ENCODE measurements at regions not wholly inside any gene's neighbourhood (a gene's known extent, or its start where the extent isn't known, plus 50 kb on each side); places are given as distances from the start of the nearest gene placed in this dataset.
"Not testable (repeated sequence)": the region's sequence is repeated elsewhere in the genome, so short reads cannot be mapped to it uniquely, and the experiment has no call there.

GRCh38 chr2:154960802-154961583 is 262.5 kb downstream of the KCNJ3 start:
- H3K27me3 Mint-ChIP-seq (ENCODE audit: low read depth): no peaks in the 10 kb centered on the region
- H3K4me1 Mint-ChIP-seq (ENCODE audit: low read depth): no peaks in the 10 kb centered on the region
- H3K36me3 Mint-ChIP-seq (ENCODE audit: low read depth): no peaks in the 10 kb centered on the region
- DNase-seq (ENCODE audit: low spot score): no peak
- intact Hi-C loops (cut with micrococcal nuclease): no loop called here
- H3K4me3 Mint-ChIP-seq (ENCODE audit: low read depth): no peak overlapping the region
- peaks cover 8% of the 10 kb centered on the region for H3K9me3 Mint-ChIP-seq
- no peak overlapping the region for H3K27ac Mint-ChIP-seq

- DNase-seq (ENCODE audit: low spot score): no peak
- H3K4me1 Mint-ChIP-seq (ENCODE audit: low read depth): no peaks in the 10 kb centered on the region
- intact Hi-C loops (cut with micrococcal nuclease): no loop called here
- no peak overlapping the region for H3K4me3 Mint-ChIP-seq (ENCODE audit: low read depth)
- peaks cover 3% of the 10 kb centered on the region for H3K9me3 Mint-ChIP-seq
- no peaks in the 10 kb centered on the region for H3K36me3 Mint-ChIP-seq (ENCODE audit: low read depth)
- no peaks in the 10 kb centered on the region for H3K27me3 Mint-ChIP-seq (ENCODE audit: low read depth)
- H3K27ac Mint-ChIP-seq: no peak overlapping the region
These were observed 254.0 kb downstream of the KCNJ3 start for GRCh38 chr2:154952346-154952980.

- H3K9me3 Mint-ChIP-seq; H3K4me3 Mint-ChIP-seq (ENCODE audit: low read depth); intact Hi-C loops (cut with micrococcal nuclease); H3K27ac Mint-ChIP-seq; H3K4me1 Mint-ChIP-seq (ENCODE audit: low read depth); DNase-seq (ENCODE audit: low spot score); H3K27me3 Mint-ChIP-seq (ENCODE audit: low read depth); H3K36me3 Mint-ChIP-seq (ENCODE audit: low read depth): not testable (repeated sequence)
These were observed 248.9 kb downstream of the KCNJ3 start for GRCh38 chr2:154947416-154947815.

- no peak for DNase-seq (ENCODE audit: low spot score)
- no peak overlapping the region for H3K4me3 Mint-ChIP-seq (ENCODE audit: low read depth)
- H3K27me3 Mint-ChIP-seq (ENCODE audit: low read depth): no peaks in the 10 kb centered on the region
- H3K9me3 Mint-ChIP-seq: no peaks in the 10 kb centered on the region
- H3K4me1 Mint-ChIP-seq (ENCODE audit: low read depth): no peaks in the 10 kb centered on the region
- no peaks in the 10 kb centered on the region for H3K36me3 Mint-ChIP-seq (ENCODE audit: low read depth)
- intact Hi-C loops (cut with micrococcal nuclease): no loop called here
- no peak overlapping the region for H3K27ac Mint-ChIP-seq
These were observed 247.5 kb downstream of the KCNJ3 start for GRCh38 chr2:154945984-154946383.

- intact Hi-C loops (cut with micrococcal nuclease): no loop called here
- Mint-ChIP-seq H3K27me3 (ENCODE audit: low read depth) (no peaks in the 10 kb centered on the region), H3K9me3 (no peaks in the 10 kb centered on the region), H3K4me3 (ENCODE audit: low read depth) (no peak overlapping the region), H3K27ac (no peak overlapping the region), H3K4me1 (ENCODE audit: low read depth) (no peaks in the 10 kb centered on the region), H3K36me3 (ENCODE audit: low read depth) (no peaks in the 10 kb centered on the region)
- DNase-seq (ENCODE audit: low spot score): no peak
These were observed 242.9 kb downstream of the KCNJ3 start for GRCh38 chr2:154941379-154941778.

GRCh38 chr2:154934213-154934612 is 235.7 kb downstream of the KCNJ3 start:
- Mint-ChIP-seq H3K27me3 (ENCODE audit: low read depth) (no peaks in the 10 kb centered on the region), H3K27ac (no peak overlapping the region), H3K36me3 (ENCODE audit: low read depth) (no peaks in the 10 kb centered on the region), H3K4me1 (ENCODE audit: low read depth) (no peaks in the 10 kb centered on the region), H3K4me3 (ENCODE audit: low read depth) (no peak overlapping the region), H3K9me3 (peaks cover 16% of the 10 kb centered on the region)
- intact Hi-C loops (cut with micrococcal nuclease): no loop called here
- DNase-seq (ENCODE audit: low spot score): no peak

- DNase-seq (ENCODE audit: low spot score): no peak
- Mint-ChIP-seq H3K4me1 (ENCODE audit: low read depth) (no peaks in the 10 kb centered on the region), H3K9me3 (no peaks in the 10 kb centered on the region), H3K27ac (no peak overlapping the region), H3K27me3 (ENCODE audit: low read depth) (no peaks in the 10 kb centered on the region), H3K36me3 (ENCODE audit: low read depth) (no peaks in the 10 kb centered on the region), H3K4me3 (ENCODE audit: low read depth) (no peak overlapping the region)
- intact Hi-C loops (cut with micrococcal nuclease): no loop called here
These were observed 226.0 kb downstream of the KCNJ3 start for GRCh38 chr2:154924531-154924930.

- no peak overlapping the region for H3K27ac Mint-ChIP-seq
- no peaks in the 10 kb centered on the region for H3K36me3 Mint-ChIP-seq (ENCODE audit: low read depth)
- no peaks in the 10 kb centered on the region for H3K27me3 Mint-ChIP-seq (ENCODE audit: low read depth)
- intact Hi-C loops (cut with micrococcal nuclease): no loop called here
- no peaks in the 10 kb centered on the region for H3K9me3 Mint-ChIP-seq
- no peak for DNase-seq (ENCODE audit: low spot score)
- no peak overlapping the region for H3K4me3 Mint-ChIP-seq (ENCODE audit: low read depth)
- no peaks in the 10 kb centered on the region for H3K4me1 Mint-ChIP-seq (ENCODE audit: low read depth)
These were observed 216.1 kb downstream of the KCNJ3 start for GRCh38 chr2:154914561-154914960.

GRCh38 chr2:154912215-154912614 is 213.7 kb downstream of the KCNJ3 start:
- H3K4me1 Mint-ChIP-seq (ENCODE audit: low read depth): no peaks in the 10 kb centered on the region
- H3K27me3 Mint-ChIP-seq (ENCODE audit: low read depth): no peaks in the 10 kb centered on the region
- DNase-seq (ENCODE audit: low spot score): no peak
- H3K27ac Mint-ChIP-seq: no peak overlapping the region
- H3K36me3 Mint-ChIP-seq (ENCODE audit: low read depth): no peaks in the 10 kb centered on the region
- no peaks in the 10 kb centered on the region for H3K9me3 Mint-ChIP-seq
- intact Hi-C loops (cut with micrococcal nuclease): no loop called here
- no peak overlapping the region for H3K4me3 Mint-ChIP-seq (ENCODE audit: low read depth)

GRCh38 chr2:154911729-154912128 is 213.2 kb downstream of the KCNJ3 start:
- H3K4me1 Mint-ChIP-seq (ENCODE audit: low read depth): no peaks in the 10 kb centered on the region
- H3K4me3 Mint-ChIP-seq (ENCODE audit: low read depth): no peak overlapping the region
- H3K9me3 Mint-ChIP-seq: no peaks in the 10 kb centered on the region
- DNase-seq (ENCODE audit: low spot score): no peak
- intact Hi-C loops (cut with micrococcal nuclease): no loop called here
- H3K27ac Mint-ChIP-seq: no peak overlapping the region
- H3K36me3 Mint-ChIP-seq (ENCODE audit: low read depth): no peaks in the 10 kb centered on the region
- no peaks in the 10 kb centered on the region for H3K27me3 Mint-ChIP-seq (ENCODE audit: low read depth)

- Mint-ChIP-seq H3K4me1 (ENCODE audit: low read depth) (no peaks in the 10 kb centered on the region), H3K4me3 (ENCODE audit: low read depth) (no peak overlapping the region), H3K36me3 (ENCODE audit: low read depth) (no peaks in the 10 kb centered on the region), H3K9me3 (no peaks in the 10 kb centered on the region), H3K27ac (no peak overlapping the region), H3K27me3 (ENCODE audit: low read depth) (no peaks in the 10 kb centered on the region)
- DNase-seq (ENCODE audit: low spot score): no peak
- intact Hi-C loops (cut with micrococcal nuclease): no loop called here
These were observed 212.2 kb downstream of the KCNJ3 start for GRCh38 chr2:154910701-154911100.

GRCh38 chr2:154908327-154908726 is 209.8 kb downstream of the KCNJ3 start:
- H3K4me3 Mint-ChIP-seq (ENCODE audit: low read depth): no peak overlapping the region
- H3K27me3 Mint-ChIP-seq (ENCODE audit: low read depth): no peaks in the 10 kb centered on the region
- H3K4me1 Mint-ChIP-seq (ENCODE audit: low read depth): no peaks in the 10 kb centered on the region
- no peaks in the 10 kb centered on the region for H3K36me3 Mint-ChIP-seq (ENCODE audit: low read depth)
- DNase-seq (ENCODE audit: low spot score): no peak
- H3K9me3 Mint-ChIP-seq: no peaks in the 10 kb centered on the region
- intact Hi-C loops (cut with micrococcal nuclease): no loop called here
- H3K27ac Mint-ChIP-seq: no peak overlapping the region
